HCT116 (cell line): ENCODE measurements at regions not wholly inside any gene's neighbourhood (a gene's known extent, or its start where the extent isn't known, plus 50 kb on each side); places are given as distances from the start of the nearest gene placed in this dataset.

Experiments
- ATAC-seq: fragments of 200-7000 bp; cut with Tn5 transposase; 2 replicates; pipeline ENCODE4 v1.9.1; 2020; ENCODE audit warnings: mild to moderate bottlenecking, moderate library complexity
- BruUV-seq: library from RNA; stranded (reverse); fragments of 400-500 nt; replicated peaks from 2 replicates; lab custom pipeline; 2021; lab: Mats Ljungman, UMichigan
- CTCF ChIA-PET: fragments of 300-600 bp; sonication (Branson Sonifier 250); formaldehyde crosslinking; loops from one replicate; lab custom pipeline; 2021; ENCODE audit warnings: antibody characterized with exemption; lab: Charles Lee
- POLR2A ChIA-PET: fragments of 300-600, 350-600 bp; sonication (Branson Sonifier 250); formaldehyde crosslinking; loops from one replicate; lab custom pipeline; 2021; ENCODE audit warnings: antibody characterized with exemption; lab: Charles Lee
- RAD21 ChIA-PET, 2 experiments: fragments of 300-600 bp; sonication (Branson Sonifier 250); formaldehyde crosslinking; loops; one replicate each; lab custom pipeline; 2023; ENCODE audit warnings: low total read pairs in 2 of 2; ENCODE audit not compliant: uncharacterized antibody in 2 of 2, unreplicated experiment in 2 of 2, low non-redundant PET in 1 of 2; lab: Charles Lee
- DNase-seq: peaks from one replicate; pipeline ENCODE4 v3.0.0-alpha.2; 2010; ENCODE audit warnings: low read depth, low spot score
- H2AFZ ChIP-seq: fragments of 200-600 bp; shearing (Covaris generic), sonication (generic); 2 replicates; pipeline ENCODE4 v1.6.1; 2017; ENCODE audit warnings: low read depth, mixed run types, mixed read lengths, antibody characterized with exemption, low read length; ENCODE audit not compliant: poor library complexity, severe bottlenecking
- H3K27ac ChIP-seq: 2 replicates; pipeline ENCODE4 v1.5.1; 2012; ENCODE audit warnings: low read depth, low read length
- H3K27me3 ChIP-seq: fragments of 200-600 bp; sonication (generic); 2 replicates; pipeline ENCODE4 v1.6.1; 2016; ENCODE audit warnings: mixed run types, low read length, mixed read lengths; ENCODE audit not compliant: insufficient read depth
- H3K36me3 ChIP-seq, 2 experiments: fragments of 200-500 bp in 1 of 2; fragments of 200-600 bp in 1 of 2; sonication (Bioruptor generic) in 1 of 2; sonication (generic) in 1 of 2; 2 replicates each; pipeline versions ENCODE4 v1.5.1 to v1.6.1; 2014 to 2016; ENCODE audit warnings: low read length in 2 of 2, inconsistent platforms in 1 of 2, mixed read lengths in 1 of 2, mixed run types in 1 of 2; ENCODE audit not compliant: insufficient read depth in 2 of 2, control insufficient read depth in 1 of 2
- H3K4me1 ChIP-seq, 2 experiments: fragments of 200-600 bp in 1 of 2; sonication (generic) in 1 of 2; 2 replicates each; pipeline versions ENCODE4 v1.5.1 to v1.6.1; 2012 to 2017; ENCODE audit warnings: low read length in 2 of 2, inconsistent platforms in 1 of 2, mild to moderate bottlenecking in 1 of 2, mixed read lengths in 1 of 2, mixed run types in 1 of 2, moderate library complexity in 1 of 2; ENCODE audit not compliant: insufficient read depth in 2 of 2, control insufficient read depth in 1 of 2
- H3K4me2 ChIP-seq: fragments of 200-600 bp; sonication (generic); 2 replicates; pipeline ENCODE4 v1.6.1; 2017; ENCODE audit warnings: mixed run types, low read length, mixed read lengths
- H3K4me3 ChIP-seq, 2 experiments: fragments of 200-600 bp in 1 of 2; sonication (generic) in 1 of 2; replicated peaks in 1 of 2; 2 replicates each; pipeline ENCODE4 v1.5.1; 2011 to 2016; ENCODE audit warnings: low read length in 2 of 2, control low read depth in 1 of 2, low read depth in 1 of 2, mild to moderate bottlenecking in 1 of 2, mixed read lengths in 1 of 2, mixed run types in 1 of 2
- H3K79me2 ChIP-seq: fragments of 200-600 bp; sonication (generic); 2 replicates; pipeline ENCODE4 v1.6.1; 2017; ENCODE audit warnings: mild to moderate bottlenecking, mixed run types, low read length, moderate library complexity, mixed read lengths; ENCODE audit not compliant: insufficient read depth
- H3K9ac ChIP-seq: fragments of 200-600 bp; sonication (generic); 2 replicates; pipeline ENCODE4 v1.6.1; 2016; ENCODE audit warnings: low read length, mixed read lengths
- H3K9me2 ChIP-seq: fragments of 200-600 bp; sonication (generic), shearing (Covaris generic); 2 replicates; pipeline ENCODE4 v1.6.1; 2017; ENCODE audit warnings: mixed run types, mild to moderate bottlenecking, moderate library complexity; ENCODE audit not compliant: insufficient read depth
- H3K9me3 ChIP-seq, 2 experiments: fragments of 200-500 bp in 1 of 2; fragments of 200-600 bp in 1 of 2; sonication (Bioruptor generic) in 1 of 2; sonication (generic) in 1 of 2; 2 replicates each; pipeline ENCODE4 v1.6.1; 2014 to 2017; ENCODE audit warnings: low read length in 2 of 2, mixed read lengths in 2 of 2, inconsistent platforms in 1 of 2, low read depth in 1 of 2, mild to moderate bottlenecking in 1 of 2, mixed run types in 1 of 2, moderate library complexity in 1 of 2; ENCODE audit not compliant: control insufficient read depth in 1 of 2, insufficient read depth in 1 of 2
- H4K20me1 ChIP-seq: fragments of 200-600 bp; sonication (generic), shearing (Covaris generic); 2 replicates; pipeline ENCODE4 v1.6.1; 2017; ENCODE audit warnings: mixed run types, mild to moderate bottlenecking, moderate library complexity; ENCODE audit not compliant: insufficient read depth
- CBX3 ChIP-seq: IDR thresholded peaks from 2 replicates; pipeline ENCODE4 v1.6.1; 2012; ENCODE audit warnings: low read depth
- CEBPB ChIP-seq: IDR thresholded peaks from 2 replicates; pipeline ENCODE4 v1.6.1; 2012; ENCODE audit warnings: low read depth
- EGR1 ChIP-seq: IDR thresholded peaks from 2 replicates; pipeline ENCODE4 v1.6.1; 2012; ENCODE audit warnings: low read depth
- EZH2 ChIP-seq: fragments of 200-600 bp; sonication (generic); IDR thresholded peaks from 2 replicates; pipeline ENCODE4 v1.6.1; 2017; ENCODE audit warnings: antibody characterized with exemption, mixed run types
- JUND ChIP-seq: IDR thresholded peaks from 2 replicates; pipeline ENCODE4 v1.6.1; 2012
- SP1 ChIP-seq: IDR thresholded peaks from 2 replicates; pipeline ENCODE4 v1.6.1; 2012; ENCODE audit warnings: low read depth
- TCF7L2 ChIP-seq: IDR thresholded peaks from 2 replicates; pipeline ENCODE4 v1.7.0; 2011; ENCODE audit warnings: borderline replicate concordance, inconsistent platforms; ENCODE audit not compliant: insufficient read depth, insufficient read length; ENCODE audit errors: extremely low read depth
- YY1 ChIP-seq: IDR thresholded peaks from 2 replicates; pipeline ENCODE4 v1.6.1; 2011; ENCODE audit warnings: low read length, low read depth, moderate library complexity, mild to moderate bottlenecking; ENCODE audit not compliant: insufficient replicate concordance; ENCODE audit errors: extremely low read depth
- ZFX ChIP-seq: fragments of 450-650 bp; IDR thresholded peaks from 2 replicates; pipeline ENCODE4 v1.6.1; 2017
- ZNF274 ChIP-seq: fragments of 200-500 bp; sonication (Bioruptor generic); IDR thresholded peaks from 2 replicates; pipeline ENCODE4 v1.6.1; 2014; ENCODE audit warnings: mild to moderate bottlenecking, low read depth, low read length, inconsistent platforms
- intact Hi-C: fragments of 100-400 bp; cut with micrococcal nuclease; formaldehyde crosslinking; loops from 2 replicates; pipeline ENCODE4 v1.10.0; 2022
- TF ChIP-seq, protein P1 (sequence below): IDR thresholded peaks from 2 replicates; pipeline ENCODE4 v1.6.1; 2011; ENCODE audit warnings: mild to moderate bottlenecking, low read length, moderate library complexity; ENCODE audit not compliant: insufficient replicate concordance; ENCODE audit errors: extremely low read depth
- TF ChIP-seq, protein P2 (sequence below): IDR thresholded peaks from 2 replicates; pipeline ENCODE4 v1.6.1; 2012
- TF ChIP-seq, protein P3 (sequence below): IDR thresholded peaks from 2 replicates; pipeline ENCODE4 v1.6.1; 2012

DNA sequence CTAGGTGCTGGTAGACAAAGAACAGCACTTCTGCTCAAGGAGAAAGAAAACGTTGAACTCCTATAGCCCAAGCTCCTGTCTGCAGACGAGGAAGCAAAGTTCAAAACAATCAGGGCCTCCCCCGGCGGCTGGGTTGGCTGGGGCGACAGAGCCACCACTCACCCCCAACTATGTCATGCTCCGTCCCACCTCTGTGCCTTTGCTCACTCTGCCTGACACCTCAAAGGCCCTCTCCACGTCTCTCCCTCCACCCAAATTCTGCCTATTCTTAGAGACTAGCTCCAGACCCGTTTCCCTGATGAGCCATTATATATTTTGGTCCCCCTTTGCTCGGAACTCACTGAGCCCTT is 304.3 kb downstream of the TLE3 start:
- intact Hi-C loops, result no loop called here

DNA sequence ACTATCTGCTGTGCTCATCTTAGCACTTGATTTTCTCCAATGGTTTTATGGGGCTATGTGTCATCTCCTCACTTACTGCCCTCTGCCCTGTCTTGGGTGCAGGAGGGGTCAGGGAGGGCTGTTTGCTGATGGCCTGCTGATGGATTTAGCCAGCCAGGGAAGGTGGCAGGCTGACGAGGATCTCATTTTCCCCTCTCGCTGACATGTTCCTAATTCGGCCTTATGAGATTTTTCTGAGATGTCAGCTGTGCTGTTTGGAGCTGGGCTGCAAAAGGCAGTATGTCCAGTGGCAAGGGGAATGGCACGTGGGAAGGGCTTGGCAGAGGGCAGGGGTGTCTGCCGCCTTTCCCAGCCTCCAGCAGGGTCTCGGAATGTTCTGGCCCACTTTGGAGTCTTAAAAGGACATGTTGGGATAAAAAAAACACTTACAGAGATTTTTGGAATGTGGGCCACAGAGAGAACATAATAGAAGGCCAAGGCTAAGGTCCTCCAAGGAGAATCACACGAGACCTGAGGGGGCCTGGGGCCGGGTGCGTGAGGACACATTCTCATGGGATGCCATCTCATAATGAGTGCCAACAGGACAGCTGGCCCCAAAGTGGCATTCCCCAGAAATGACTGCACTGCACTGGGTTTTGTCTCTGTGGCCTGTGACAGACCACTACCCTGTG is 303.8 kb downstream of the TLE3 start:
- H3K9me2 ChIP-seq, result no peaks in the 10 kb centered on the region
- no peaks in the 10 kb centered on the region for H3K79me2 ChIP-seq
- H4K20me1 ChIP-seq, result no peaks in the 10 kb centered on the region
- H3K4me3 ChIP-seq, result no peak overlapping the region
- BruUV-seq, result no TSS peak
- H3K4me1 ChIP-seq, result peaks cover 21% of the 10 kb centered on the region in 2 experiments
- no peak for ATAC-seq
- RAD21 ChIA-PET, result no interaction called here
- H3K27ac ChIP-seq, result no peak overlapping the region
- DNase-seq, result no peak
- intact Hi-C loops, result no loop called here
- no peaks in the 10 kb centered on the region for H3K36me3 ChIP-seq
- H3K9ac ChIP-seq, result no peak overlapping the region
- no peak overlapping the region for H2AFZ ChIP-seq
- H3K27me3 ChIP-seq, result no peaks in the 10 kb centered on the region
- POLR2A ChIA-PET, result no interaction called here
- CTCF ChIA-PET, result no interaction called here
- H3K4me2 ChIP-seq, result 0 out of 2 replicates have a peak overlapping the region, but pooled peaks have one; percentile 57
- H3K9me3 ChIP-seq, result no peaks in the 10 kb centered on the region
- TF ChIP-seq EGR1, result no peak
- TF ChIP-seq TCF7L2, result no peak
- TF ChIP-seq SP1, result no peak
- no peak for TF ChIP-seq ZNF274
- TF ChIP-seq, protein P1, sequence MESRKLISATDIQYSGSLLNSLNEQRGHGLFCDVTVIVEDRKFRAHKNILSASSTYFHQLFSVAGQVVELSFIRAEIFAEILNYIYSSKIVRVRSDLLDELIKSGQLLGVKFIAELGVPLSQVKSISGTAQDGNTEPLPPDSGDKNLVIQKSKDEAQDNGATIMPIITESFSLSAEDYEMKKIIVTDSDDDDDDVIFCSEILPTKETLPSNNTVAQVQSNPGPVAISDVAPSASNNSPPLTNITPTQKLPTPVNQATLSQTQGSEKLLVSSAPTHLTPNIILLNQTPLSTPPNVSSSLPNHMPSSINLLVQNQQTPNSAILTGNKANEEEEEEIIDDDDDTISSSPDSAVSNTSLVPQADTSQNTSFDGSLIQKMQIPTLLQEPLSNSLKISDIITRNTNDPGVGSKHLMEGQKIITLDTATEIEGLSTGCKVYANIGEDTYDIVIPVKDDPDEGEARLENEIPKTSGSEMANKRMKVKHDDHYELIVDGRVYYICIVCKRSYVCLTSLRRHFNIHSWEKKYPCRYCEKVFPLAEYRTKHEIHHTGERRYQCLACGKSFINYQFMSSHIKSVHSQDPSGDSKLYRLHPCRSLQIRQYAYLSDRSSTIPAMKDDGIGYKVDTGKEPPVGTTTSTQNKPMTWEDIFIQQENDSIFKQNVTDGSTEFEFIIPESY, result no peak
- TF ChIP-seq, protein P2, sequence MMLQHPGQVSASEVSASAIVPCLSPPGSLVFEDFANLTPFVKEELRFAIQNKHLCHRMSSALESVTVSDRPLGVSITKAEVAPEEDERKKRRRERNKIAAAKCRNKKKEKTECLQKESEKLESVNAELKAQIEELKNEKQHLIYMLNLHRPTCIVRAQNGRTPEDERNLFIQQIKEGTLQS, result no peak
- no peak for TF ChIP-seq YY1
- TF ChIP-seq CEBPB, result no peak
- TF ChIP-seq EZH2, result no peak
- no peak for TF ChIP-seq JUND
- TF ChIP-seq ZFX, result no peak

More for the DNA sequence above, 304.3 kb downstream of the TLE3 start:
- no peak overlapping the region for H3K27ac ChIP-seq
- no peak overlapping the region for H2AFZ ChIP-seq
- H3K9ac ChIP-seq, result no peak overlapping the region
- ATAC-seq (no peak), DNase-seq (no peak)
- peaks cover 21% of the 10 kb centered on the region in 2 experiments for H3K4me1 ChIP-seq
- H3K4me2 ChIP-seq, result no peak overlapping the region
- H4K20me1 ChIP-seq, result no peaks in the 10 kb centered on the region
- H3K4me3 ChIP-seq, result no peak overlapping the region
- no peaks in the 10 kb centered on the region for H3K36me3 ChIP-seq
- H3K9me3 ChIP-seq, result no peaks in the 10 kb centered on the region
- ChIA-PET CTCF (no interaction called here), POLR2A (no interaction called here), RAD21 (no interaction called here)
- TF ChIP-seq TCF7L2 (no peak), CBX3 (no peak), CEBPB (no peak), EGR1 (no peak), YY1 (no peak)
- TF ChIP-seq, protein P3, sequence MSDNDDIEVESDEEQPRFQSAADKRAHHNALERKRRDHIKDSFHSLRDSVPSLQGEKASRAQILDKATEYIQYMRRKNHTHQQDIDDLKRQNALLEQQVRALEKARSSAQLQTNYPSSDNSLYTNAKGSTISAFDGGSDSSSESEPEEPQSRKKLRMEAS, result no peak
- TF ChIP-seq, protein P1, result no peak
- BruUV-seq, result no TSS peak
- no peaks in the 10 kb centered on the region for H3K79me2 ChIP-seq
- no peaks in the 10 kb centered on the region for H3K9me2 ChIP-seq
- H3K27me3 ChIP-seq, result no peaks in the 10 kb centered on the region
